ENCODE measurements at regions not wholly inside any gene's neighbourhood (a gene's known extent, or its start where the extent isn't known, plus 50 kb on each side); places are given as distances from the start of the nearest gene placed in this dataset.

- TF ChIP-seq CTCF (IDR thresholded peaks at IDR 0.05; ENCODE audit: borderline replicate concordance, extremely low read depth, low read length, poor library complexity, severe bottlenecking) (no peak), EZH2 (IDR thresholded peaks at IDR 0.05; ENCODE audit: borderline replicate concordance, low read depth, low read length, severe bottlenecking) (no peak)
Measured at GRCh38 chr6:65760285-65760684, 53.3 kb upstream of the EYS start.
